Fibroblast of villous mesenchyme (primary cell): ENCODE measurements at regions not wholly inside any gene's neighbourhood (a gene's known extent, or its start where the extent isn't known, plus 50 kb on each side); places are given as distances from the start of the nearest gene placed in this dataset.
A peak's percentile ranks its signal among the peaks of the same experiment; 100 is the strongest.
"Not testable (repeated sequence)": the region's sequence is repeated elsewhere in the genome, so short reads cannot be mapped to it uniquely, and the experiment has no call there.

Source experiments
- DNase-seq: peaks from one replicate; pipeline ENCODE4 v3.0.0-alpha.2; 2010; ENCODE audit warnings: low read depth
- H3K4me3 ChIP-seq: 2 replicates; pipeline ENCODE4 v1.5.1; 2011; ENCODE audit warnings: low read depth, mild to moderate bottlenecking, low read length
- CTCF ChIP-seq: IDR thresholded peaks from 2 replicates; pipeline ENCODE4 v1.5.1; 2012; ENCODE audit warnings: low read depth, mild to moderate bottlenecking, low read length; ENCODE audit not compliant: insufficient read depth

GRCh38 chr1:198846556-198846955 lies 207.7 kb downstream of the PTPRC start:
- no peak overlapping the region for H3K4me3 ChIP-seq
- DNase-seq = no peak

GRCh38 chr1:198848206-198848605 lies 209.4 kb downstream of the PTPRC start:
- no peak overlapping the region for H3K4me3 ChIP-seq
- DNase-seq = no peak
- TF ChIP-seq CTCF = no peak

More at GRCh38 chr1:198846556-198846955, 207.7 kb downstream of the PTPRC start:
- TF ChIP-seq CTCF = no peak

DNA sequence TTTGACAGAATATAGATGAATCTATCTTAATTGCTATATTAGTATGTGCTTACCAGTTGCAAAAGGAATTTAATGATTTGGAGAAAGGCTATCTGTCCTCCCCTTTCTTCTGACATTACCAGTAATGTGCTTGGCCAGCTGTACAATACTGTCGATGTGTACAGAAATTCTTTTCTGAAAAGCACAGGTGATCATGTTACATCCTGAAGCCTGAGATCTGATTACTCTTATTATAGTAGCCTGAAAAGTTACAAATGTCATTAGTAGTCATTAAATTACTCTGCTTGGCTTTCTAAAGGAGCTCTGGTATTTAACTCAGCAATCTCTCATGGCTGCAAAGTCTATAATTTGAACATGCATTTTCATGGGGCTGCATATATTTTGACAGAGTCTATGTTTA lies 209.8 kb downstream of the PTPRC start:
- DNase-seq = no peak
- H3K4me3 ChIP-seq = no peak overlapping the region
- no peak for TF ChIP-seq CTCF

GRCh38 chr1:198849093-198849492 lies 210.3 kb downstream of the PTPRC start:
- TF ChIP-seq CTCF = no peak
- no peak for DNase-seq
- no peak overlapping the region for H3K4me3 ChIP-seq

DNA sequence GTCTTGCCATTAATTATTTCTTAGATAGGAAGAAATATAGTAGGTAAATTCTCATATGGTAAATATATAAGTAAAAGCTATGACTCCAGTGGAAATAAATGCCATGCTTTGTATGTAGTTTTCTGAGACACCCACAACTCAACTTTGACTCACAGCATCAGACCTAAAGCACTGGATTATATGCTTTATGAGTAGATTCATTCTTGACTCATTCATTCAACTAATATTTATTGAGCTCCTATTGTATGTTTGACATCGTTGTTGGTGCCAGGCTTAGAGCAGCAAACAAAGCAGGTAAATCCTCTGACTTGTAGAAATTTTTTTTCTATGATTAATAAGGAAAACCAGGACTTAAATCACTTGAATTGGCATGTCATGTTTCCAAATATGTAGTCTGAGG lies 211.4 kb downstream of the PTPRC start:
- H3K4me3 ChIP-seq = no peak overlapping the region
- no peak for TF ChIP-seq CTCF
- DNase-seq = no peak

- H3K4me3 ChIP-seq, DNase-seq: not testable (repeated sequence)
These were observed 212.1 kb downstream of the PTPRC start for GRCh38 chr1:198850966-198851365.

GRCh38 chr1:198856601-198857000 lies 217.8 kb downstream of the PTPRC start:
- DNase-seq = peak; percentile 77
- TF ChIP-seq CTCF = no peak
- no peak overlapping the region for H3K4me3 ChIP-seq
